Sigmoid colon (tissue), 6 donors: ENCODE measurements at regions not wholly inside any gene's neighbourhood (a gene's known extent, or its start where the extent isn't known, plus 50 kb on each side); places are given as distances from the start of the nearest gene placed in this dataset.

Experiments used
- DNase-seq: peaks from one replicate; pipeline ENCODE4 v3.0.0-alpha.2; 2019
- H3K27ac ChIP-seq, 4 donors: fragments of 200-600 bp; sonication (generic); one replicate each; pipeline ENCODE4 v1.5.1; 2016 to 2019; ENCODE audit warnings: mild to moderate bottlenecking in 1 of 4
- H3K27me3 ChIP-seq, 3 donors: fragments of 200-600 bp; sonication (generic); one replicate each; pipeline ENCODE4 v1.5.1; 2019; ENCODE audit warnings: mild to moderate bottlenecking in 1 of 3
- H3K36me3 ChIP-seq, 4 donors: fragments of 200-600 bp; sonication (generic); one replicate each; pipeline ENCODE4 v1.5.1; 2016 to 2019
- H3K4me1 ChIP-seq, 4 donors: fragments of 200-600 bp; sonication (generic); one replicate each; pipeline ENCODE4 v1.5.1; 2017 to 2019
- H3K4me3 ChIP-seq, 4 donors: fragments of 200-600 bp; sonication (generic); one replicate each; pipeline ENCODE4 v1.5.1; 2017 to 2019; ENCODE audit warnings: mild to moderate bottlenecking in 2 of 4, moderate library complexity in 1 of 4
- H3K9me3 ChIP-seq, 4 donors: fragments of 200-600 bp in 3 of 4; sonication (generic) in 3 of 4; one replicate each; pipeline versions ENCODE4 v1.5.1 to v1.6.1; 2013 to 2019
- EP300 ChIP-seq, 4 donors: sonication (generic); formaldehyde crosslinking; IDR thresholded peaks; one replicate each; pipeline ENCODE4 v1.6.1; 2017; ENCODE audit warnings: antibody characterized with exemption in 4 of 4
- POLR2A ChIP-seq, 2 donors: fragments of 450-650 bp; IDR thresholded peaks; one replicate each; pipeline ENCODE4 v1.6.1; 2016; ENCODE audit warnings: antibody characterized with exemption in 2 of 2, mild to moderate bottlenecking in 2 of 2, moderate library complexity in 2 of 2
- POLR2AphosphoS5 ChIP-seq, 4 donors: sonication (generic); formaldehyde crosslinking; IDR thresholded peaks; one replicate each; pipeline ENCODE4 v1.6.1; 2017; ENCODE audit warnings: antibody characterized with exemption in 4 of 4
- WGBS, 2 donors: extraction: QIAGEN DNeasy Blood & Tissue Kit; methylation state at CpG; one replicate each; pipeline ENCODE4 v1.1.7; 2013; 5-methylcytosine and 5-hydroxymethylcytosine counted together
- intact Hi-C: fragments of 100-400 bp; cut with DNase I; formaldehyde crosslinking; loops from one replicate; pipeline ENCODE4 v1.15.1; 2023
- TF ChIP-seq, protein P1 (sequence below), 4 experiments: fragments of 450-650 bp in 3 of 4; fragments of 200-600 bp in 1 of 4; IDR thresholded peaks; one replicate each; pipeline ENCODE4 v1.5.1; 2016 to 2019; ENCODE audit warnings: antibody characterized with exemption in 4 of 4, mild to moderate bottlenecking in 3 of 4, moderate library complexity in 2 of 4
- donor health status: healthy with polysubstance abuse.
- donor health status: healthy.

DNA sequence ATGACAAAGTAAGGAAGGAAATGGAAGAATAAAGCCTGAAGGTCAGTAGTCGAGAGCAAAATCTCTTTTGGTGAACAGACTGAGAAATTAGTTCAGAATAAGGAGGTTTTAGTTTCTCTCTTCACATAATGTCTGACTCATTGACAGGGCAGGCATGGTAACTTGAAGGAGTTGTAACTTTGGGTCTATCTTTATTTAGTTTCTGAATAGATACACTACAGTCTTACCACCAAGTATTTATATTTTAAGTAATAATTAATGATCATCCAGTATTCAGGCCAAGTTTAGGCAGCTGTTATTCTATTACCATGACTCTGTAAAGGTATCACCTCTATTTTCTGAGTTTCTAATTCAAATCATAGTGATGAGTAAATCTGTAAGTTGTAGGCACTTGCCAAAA, 219.9 kb downstream of the SPRY2 start:
- Histone ChIP-seq H3K4me1 (no peaks in the 10 kb centered on the region), H3K27ac (no peak overlapping the region), H3K4me3 (no peak overlapping the region), H3K9me3 (no peaks in the 10 kb centered on the region), H3K27me3 (no peaks in the 10 kb centered on the region), H3K36me3 (no peaks in the 10 kb centered on the region)
- intact Hi-C loops, result no loop called here
- WGBS, 2 donors, result 80 to 93% methylated on average over 1 of the region's 1 CpG
- no peak for DNase-seq
- TF ChIP-seq EP300 (IDR thresholded peaks at IDR 0.05), result no peak
- TF ChIP-seq POLR2A (IDR thresholded peaks at IDR 0.05), result no peak
- no peak for TF ChIP-seq POLR2AphosphoS5 (IDR thresholded peaks at IDR 0.05)
- TF ChIP-seq, protein P1, sequence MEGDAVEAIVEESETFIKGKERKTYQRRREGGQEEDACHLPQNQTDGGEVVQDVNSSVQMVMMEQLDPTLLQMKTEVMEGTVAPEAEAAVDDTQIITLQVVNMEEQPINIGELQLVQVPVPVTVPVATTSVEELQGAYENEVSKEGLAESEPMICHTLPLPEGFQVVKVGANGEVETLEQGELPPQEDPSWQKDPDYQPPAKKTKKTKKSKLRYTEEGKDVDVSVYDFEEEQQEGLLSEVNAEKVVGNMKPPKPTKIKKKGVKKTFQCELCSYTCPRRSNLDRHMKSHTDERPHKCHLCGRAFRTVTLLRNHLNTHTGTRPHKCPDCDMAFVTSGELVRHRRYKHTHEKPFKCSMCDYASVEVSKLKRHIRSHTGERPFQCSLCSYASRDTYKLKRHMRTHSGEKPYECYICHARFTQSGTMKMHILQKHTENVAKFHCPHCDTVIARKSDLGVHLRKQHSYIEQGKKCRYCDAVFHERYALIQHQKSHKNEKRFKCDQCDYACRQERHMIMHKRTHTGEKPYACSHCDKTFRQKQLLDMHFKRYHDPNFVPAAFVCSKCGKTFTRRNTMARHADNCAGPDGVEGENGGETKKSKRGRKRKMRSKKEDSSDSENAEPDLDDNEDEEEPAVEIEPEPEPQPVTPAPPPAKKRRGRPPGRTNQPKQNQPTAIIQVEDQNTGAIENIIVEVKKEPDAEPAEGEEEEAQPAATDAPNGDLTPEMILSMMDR (IDR thresholded peaks at IDR 0.05), result no peak

DNA sequence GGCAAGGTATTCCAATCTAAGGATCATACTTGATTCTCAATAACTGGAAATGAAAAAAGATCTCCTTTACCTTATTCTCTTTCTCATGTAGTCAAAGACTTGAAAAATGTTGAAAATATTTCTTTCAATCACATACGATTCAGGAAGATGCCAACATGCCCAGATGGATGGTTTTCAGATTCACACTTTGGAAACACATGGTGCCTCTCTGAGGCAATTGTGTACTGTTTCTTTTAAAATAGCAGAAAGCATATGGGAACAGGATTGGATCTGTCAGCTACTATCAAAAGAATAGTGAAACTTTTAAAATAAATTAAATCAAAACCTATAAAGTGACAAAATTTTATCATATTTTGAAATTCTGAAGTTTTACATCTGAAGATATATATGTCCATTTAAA, 222.4 kb downstream of the SPRY2 start:
- WGBS, 2 donors, result 96% methylated on average over 1 of the region's 1 CpG
- no peaks in the 10 kb centered on the region for H3K4me1 ChIP-seq
- H3K27ac ChIP-seq, result no peak overlapping the region
- no peaks in the 10 kb centered on the region for H3K36me3 ChIP-seq
- no peak for DNase-seq
- no peaks in the 10 kb centered on the region for H3K9me3 ChIP-seq
- intact Hi-C loops, result no loop called here
- no peak overlapping the region for H3K4me3 ChIP-seq
- no peaks in the 10 kb centered on the region for H3K27me3 ChIP-seq
- TF ChIP-seq EP300 (IDR thresholded peaks at IDR 0.05) (no peak), POLR2A (IDR thresholded peaks at IDR 0.05) (no peak), POLR2AphosphoS5 (IDR thresholded peaks at IDR 0.05) (no peak)
- TF ChIP-seq, protein P1 (IDR thresholded peaks at IDR 0.05), result no peak

DNA sequence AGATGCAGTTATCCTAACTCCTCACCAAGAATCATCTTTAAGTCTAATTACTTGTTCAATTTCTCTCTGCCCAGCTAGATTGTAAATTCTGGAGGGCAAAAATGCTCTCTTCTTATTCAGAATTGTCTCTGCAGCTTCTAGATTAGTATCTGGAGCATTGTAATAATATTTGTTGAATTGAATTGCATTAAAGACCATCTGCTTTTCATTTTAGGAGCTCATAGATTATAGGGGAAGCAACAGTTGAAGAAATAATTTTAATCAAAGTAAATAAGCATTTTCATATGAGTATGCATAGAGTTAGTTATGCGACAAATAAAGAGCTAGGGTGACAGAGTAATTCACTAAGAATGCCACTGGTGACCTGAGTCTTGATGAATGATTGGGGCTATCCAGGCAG, 222.8 kb downstream of the SPRY2 start:
- intact Hi-C loops, result no loop called here
- H3K27me3 ChIP-seq, result no peaks in the 10 kb centered on the region
- H3K4me3 ChIP-seq, result no peak overlapping the region
- DNase-seq, result no peak
- no peaks in the 10 kb centered on the region for H3K36me3 ChIP-seq
- H3K9me3 ChIP-seq, result no peaks in the 10 kb centered on the region
- no peak overlapping the region for H3K27ac ChIP-seq
- TF ChIP-seq POLR2A (IDR thresholded peaks at IDR 0.05), result no peak
- TF ChIP-seq EP300 (IDR thresholded peaks at IDR 0.05), result no peak
- TF ChIP-seq, protein P1 (IDR thresholded peaks at IDR 0.05), result no peak
- TF ChIP-seq POLR2AphosphoS5 (IDR thresholded peaks at IDR 0.05), result no peak
- 95 to 97% methylated on average over 1 of the region's 1 CpG for WGBS, 2 donors
- H3K4me1 ChIP-seq, result no peaks in the 10 kb centered on the region

DNA sequence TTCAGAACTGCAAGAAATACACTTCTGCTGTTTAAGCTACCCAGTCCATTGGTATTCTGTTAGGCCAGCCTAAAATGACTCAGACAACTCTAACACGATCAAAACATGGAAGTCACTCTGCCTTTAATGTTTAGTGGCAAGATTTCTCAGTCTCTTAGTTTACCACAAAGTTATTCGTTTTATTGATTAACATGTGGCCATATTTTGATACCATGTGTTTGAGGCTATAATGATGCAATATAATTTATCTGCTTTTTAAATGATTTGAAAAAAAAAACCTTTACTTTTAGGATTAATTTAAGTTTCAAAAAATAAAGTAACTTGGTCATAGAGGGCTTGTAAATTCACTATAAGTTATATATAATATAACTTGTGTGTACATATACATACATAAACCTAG, 223.4 kb downstream of the SPRY2 start:
- Histone ChIP-seq H3K27ac (no peak overlapping the region), H3K36me3 (no peaks in the 10 kb centered on the region), H3K4me3 (no peak overlapping the region), H3K4me1 (no peaks in the 10 kb centered on the region), H3K27me3 (no peaks in the 10 kb centered on the region), H3K9me3 (no peaks in the 10 kb centered on the region)
- TF ChIP-seq, protein P1 (IDR thresholded peaks at IDR 0.05), result no peak
- TF ChIP-seq POLR2A (IDR thresholded peaks at IDR 0.05) (no peak), POLR2AphosphoS5 (IDR thresholded peaks at IDR 0.05) (no peak), EP300 (IDR thresholded peaks at IDR 0.05) (no peak)
- DNase-seq, result no peak
- intact Hi-C loops, result no loop called here
- 93 to 94% methylated on average over 2 of the region's 2 CpGs for WGBS, 2 donors

DNA sequence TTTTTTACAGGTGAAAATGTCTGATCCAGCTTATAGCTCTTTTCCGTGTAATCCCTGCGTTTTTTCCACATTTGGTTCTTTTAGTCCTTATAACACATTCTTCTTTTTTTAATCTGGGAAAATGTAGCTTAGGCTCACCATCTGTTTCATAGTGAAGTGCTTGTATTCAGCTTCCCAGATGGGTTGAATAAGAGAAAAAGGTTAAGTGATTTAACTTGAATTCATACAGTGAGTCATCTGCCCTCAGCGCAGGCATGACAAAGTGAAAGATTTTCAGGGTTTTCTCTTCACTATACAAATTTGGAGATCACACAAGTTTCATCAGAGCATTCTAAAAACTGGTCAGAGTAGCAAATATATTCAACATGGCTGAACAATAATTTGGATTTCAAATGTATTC, 224.8 kb downstream of the SPRY2 start:
- H3K27ac ChIP-seq, result no peak overlapping the region
- no peaks in the 10 kb centered on the region for H3K27me3 ChIP-seq
- WGBS, 2 donors, result 87 to 91% methylated on average over 3 of the region's 3 CpGs
- no peaks in the 10 kb centered on the region for H3K36me3 ChIP-seq
- TF ChIP-seq, protein P1 (IDR thresholded peaks at IDR 0.05), result no peak
- TF ChIP-seq EP300 (IDR thresholded peaks at IDR 0.05) (no peak), POLR2AphosphoS5 (IDR thresholded peaks at IDR 0.05) (no peak), POLR2A (IDR thresholded peaks at IDR 0.05) (no peak)
- H3K4me1 ChIP-seq, result no peaks in the 10 kb centered on the region
- no peak overlapping the region for H3K4me3 ChIP-seq
- no peaks in the 10 kb centered on the region for H3K9me3 ChIP-seq
- no peak for DNase-seq
- intact Hi-C loops, result no loop called here
